A673 (cell line): ENCODE measurements at regions not wholly inside any gene's neighbourhood (a gene's known extent, or its start where the extent isn't known, plus 50 kb on each side); places are given as distances from the start of the nearest gene placed in this dataset.

ENCODE experiments used
- CTCF ChIP-seq: fragments of 300-800, 200-600 bp; sonication (generic); conservative IDR thresholded peaks from 2 replicates; pipeline ENCODE4 v1.5.1; 2017; ENCODE audit warnings: low read depth, mild to moderate bottlenecking, antibody characterized with exemption, low read length, moderate library complexity, mixed read lengths
- EZH2 ChIP-seq: fragments of 200-600 bp; sonication (generic); IDR thresholded peaks from 2 replicates; pipeline ENCODE4 v1.6.1; 2017; ENCODE audit warnings: borderline replicate concordance, low read depth, mild to moderate bottlenecking, mixed read lengths, antibody characterized with exemption, low read length; ENCODE audit not compliant: poor library complexity, severe bottlenecking

- TF ChIP-seq CTCF (no peak), EZH2 (no peak)
These were observed 88.7 kb upstream of the MUCL1 start for GRCh38 chr12:54765652-54766051.
